ENCODE measurements at regions not wholly inside any gene's neighbourhood (a gene's known extent, or its start where the extent isn't known, plus 50 kb on each side); places are given as distances from the start of the nearest gene placed in this dataset.

DNA sequence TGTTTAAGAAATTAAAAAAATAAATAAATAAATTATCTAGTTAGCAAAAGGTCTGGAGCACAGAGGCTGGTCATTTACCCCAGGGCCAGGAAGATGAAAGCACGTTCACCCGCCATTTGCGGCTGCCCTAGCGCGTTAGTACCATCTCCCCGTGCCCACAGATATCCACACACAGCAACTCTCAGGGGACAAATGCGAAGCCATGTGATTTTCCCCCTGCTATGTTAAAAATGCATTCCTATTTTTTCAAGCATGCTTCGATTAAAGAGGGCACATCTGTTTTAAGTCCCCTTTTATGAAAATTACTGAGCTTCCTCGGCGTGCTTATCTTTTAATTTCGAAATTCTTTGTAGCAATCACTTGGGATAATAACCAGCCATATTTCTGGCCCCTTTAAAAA is 56.9 kb upstream of the PIWIL1 start:
- WGBS, result 70% methylated on average over 11 of the region's 11 CpGs
- Histone ChIP-seq H3K36me3 (ENCODE audit: control insufficient read depth in 4 of 4, insufficient read depth in 3 of 4, low read depth in 1 of 4, low read length in 3 of 4) (no peaks in the 10 kb centered on the region), H3K27me3 (ENCODE audit: control insufficient read depth in 4 of 4, insufficient read depth in 4 of 4, low read length in 3 of 4) (peaks cover 0 to 5% (median 1%) of the 10 kb centered on the region in 4 donors), H3K9me3 (ENCODE audit: control insufficient read depth in 4 of 4, low read length in 3 of 4) (peaks cover 0 to 5% (median 0%) of the 10 kb centered on the region in 4 donors), H3K9ac (ENCODE audit: low read depth in 1 of 2, low read length in 2 of 2) (no peak overlapping the region), H3K4me3 (ENCODE audit: low read depth in 1 of 3, low read length in 3 of 3) (no peak overlapping the region), H3K27ac (ENCODE audit: low read depth in 1 of 2, low read length in 2 of 2) (no peak overlapping the region), H3K4me1 (ENCODE audit: control insufficient read depth in 4 of 4, insufficient read depth in 4 of 4, low read length in 3 of 4) (no peaks in the 10 kb centered on the region)
- TF ChIP-seq HNF4A (conservative IDR thresholded peaks at IDR 0.05) (no peak), REST (IDR thresholded peaks at IDR 0.05) (no peak), TAF1 (conservative IDR thresholded peaks at IDR 0.05) (no peak), MAX (IDR thresholded peaks at IDR 0.05) (no peak), SP1 (IDR thresholded peaks at IDR 0.05) (no peak), HNF4G (IDR thresholded peaks at IDR 0.05) (no peak), YY1 (IDR thresholded peaks at IDR 0.05) (no peak), RXRA (IDR thresholded peaks at IDR 0.05) (no peak), FOXA1 (IDR thresholded peaks at IDR 0.05) (no peak), FOXA2 (IDR thresholded peaks at IDR 0.05) (no peak), RAD21 (IDR thresholded peaks at IDR 0.05) (no peak), CTCF (IDR thresholded peaks at IDR 0.05; ENCODE audit: low read depth, low read length, missing input control) (no peak), EGR1 (IDR thresholded peaks at IDR 0.05; ENCODE audit: low read depth in 2 of 2) (no peak), ZBTB33 (IDR thresholded peaks at IDR 0.05) (no peak)
- DNase-seq (ENCODE audit: low spot score), result no peak

- H3K27me3 ChIP-seq (ENCODE audit: control insufficient read depth in 4 of 4, insufficient read depth in 4 of 4, low read length in 3 of 4), result peaks cover 0 to 4% (median 1%) of the 10 kb centered on the region in 4 donors
- H3K9ac ChIP-seq (ENCODE audit: low read depth in 1 of 2, low read length in 2 of 2), result no peak overlapping the region
- H3K27ac ChIP-seq (ENCODE audit: low read depth in 1 of 2, low read length in 2 of 2), result no peak overlapping the region
- no peaks in the 10 kb centered on the region for H3K4me1 ChIP-seq (ENCODE audit: control insufficient read depth in 4 of 4, insufficient read depth in 4 of 4, low read length in 3 of 4)
- no peaks in the 10 kb centered on the region for H3K36me3 ChIP-seq (ENCODE audit: control insufficient read depth in 4 of 4, insufficient read depth in 3 of 4, low read depth in 1 of 4, low read length in 3 of 4)
- TF ChIP-seq RAD21 (IDR thresholded peaks at IDR 0.05), result peak; percentile 54 to 73
- TF ChIP-seq CTCF (IDR thresholded peaks at IDR 0.05; ENCODE audit: low read depth, low read length, missing input control), result peak; percentile 67
- no peak for TF ChIP-seq REST (IDR thresholded peaks at IDR 0.05)
- 43% methylated on average over 30 of the region's 30 CpGs for WGBS
- peaks cover 0 to 5% (median 0%) of the 10 kb centered on the region in 4 donors for H3K9me3 ChIP-seq (ENCODE audit: control insufficient read depth in 4 of 4, low read length in 3 of 4)
- no peak overlapping the region for H3K4me3 ChIP-seq (ENCODE audit: low read depth in 1 of 3, low read length in 3 of 3)
- DNase-seq (ENCODE audit: low spot score), result peak; percentile 38
These were observed 56.4 kb upstream of the PIWIL1 start for GRCh38 chr12:130281153-130281799.
